SK-N-SH treated with all-trans-retinoic acid at 6 μM for 48 hours (cell line): ENCODE measurements at regions not wholly inside any gene's neighbourhood (a gene's known extent, or its start where the extent isn't known, plus 50 kb on each side); places are given as distances from the start of the nearest gene placed in this dataset.

Experiments
- ESRRG ChIP-seq: fragments of 250-450 bp; sonication (Bioruptor Pico); IDR thresholded peaks from 2 replicates; pipeline ENCODE4 v1.6.1; 2021; ENCODE audit warnings: mild to moderate bottlenecking
- TOX ChIP-seq: fragments of 250-450 bp; sonication (Bioruptor Pico); IDR thresholded peaks from 2 replicates; pipeline ENCODE4 v1.8.0; 2021; ENCODE audit warnings: mild to moderate bottlenecking, moderate library complexity, borderline replicate concordance
- ZFP30 ChIP-seq: fragments of 450-650 bp; formaldehyde crosslinking; IDR thresholded peaks from 2 replicates; pipeline ENCODE4 v1.5.0; 2022; ENCODE audit warnings: mild to moderate bottlenecking, moderate library complexity
- ZNF565 ChIP-seq: fragments of 450-650 bp; formaldehyde crosslinking; conservative IDR thresholded peaks from 2 replicates; pipeline ENCODE4 v1.5.0; 2020; ENCODE audit warnings: low read depth, mild to moderate bottlenecking, moderate library complexity

DNA sequence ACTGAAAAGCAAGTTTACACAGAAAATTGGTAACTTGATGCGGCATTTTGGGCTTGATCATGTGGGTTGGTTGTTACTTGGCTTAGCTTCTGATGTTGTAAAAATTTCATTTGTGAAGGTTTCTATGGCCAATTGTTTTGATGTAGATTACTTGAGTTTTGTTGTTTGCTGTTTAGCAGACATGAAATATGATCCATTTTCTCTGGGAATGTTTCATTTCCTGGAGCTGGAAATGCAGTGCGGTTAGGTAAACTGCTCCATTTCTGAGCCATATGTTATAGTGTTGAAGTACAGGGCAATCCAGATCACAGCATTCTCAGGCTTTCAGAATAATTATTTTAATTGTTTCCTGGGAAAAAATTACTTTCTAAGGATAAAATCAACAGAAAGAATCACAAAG, 396.9 kb downstream of the ENC1 start:
- TF ChIP-seq TOX (CRISPR knock-in tag): no peak
- no peak for TF ChIP-seq ZFP30 (CRISPR knock-in tag)
- no peak for TF ChIP-seq ESRRG (CRISPR knock-in tag)
- TF ChIP-seq ZNF565 (CRISPR knock-in tag): no peak
